GM21515 (cell line): ENCODE measurements at regions not wholly inside any gene's neighbourhood (a gene's known extent, or its start where the extent isn't known, plus 50 kb on each side); places are given as distances from the start of the nearest gene placed in this dataset.
"Not testable (repeated sequence)": the region's sequence is repeated elsewhere in the genome, so short reads cannot be mapped to it uniquely, and the experiment has no call there.

Experiments
- ATAC-seq: cut with Tn5 transposase; IDR thresholded peaks from one replicate; pipeline ENCODE4 v1.9.1; 2021; ENCODE audit not compliant: unreplicated experiment

DNA sequence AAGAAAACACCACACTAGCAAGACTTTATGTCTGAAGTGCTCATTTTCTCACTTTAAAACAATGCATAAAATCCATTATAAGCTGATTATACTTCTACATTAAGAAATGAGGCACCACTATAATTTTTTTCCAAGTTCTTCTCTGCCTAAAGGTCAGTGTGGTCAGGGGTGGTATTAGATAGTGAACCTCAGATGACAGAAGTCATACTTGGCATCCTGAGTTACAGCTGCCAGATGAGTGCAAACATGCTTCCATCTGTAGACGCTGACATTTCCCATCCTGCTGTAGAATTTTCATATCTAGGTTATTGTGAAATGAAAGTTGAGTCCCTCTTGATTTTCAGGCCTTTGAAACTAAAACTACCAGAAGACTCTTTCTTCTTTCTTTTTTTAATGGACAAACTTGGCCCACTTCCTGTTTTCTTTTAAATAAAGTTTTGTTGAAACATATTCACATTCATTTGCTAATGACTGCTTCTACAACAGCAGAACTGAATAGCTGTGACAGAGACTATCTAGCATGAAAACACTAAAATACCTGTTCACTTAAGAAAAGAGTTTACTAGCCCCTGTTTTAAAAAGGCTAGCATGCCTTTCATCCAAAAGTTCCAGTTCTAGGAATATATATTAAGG is 900.8 kb downstream of the XPNPEP1 start:
- ATAC-seq: no peak

DNA sequence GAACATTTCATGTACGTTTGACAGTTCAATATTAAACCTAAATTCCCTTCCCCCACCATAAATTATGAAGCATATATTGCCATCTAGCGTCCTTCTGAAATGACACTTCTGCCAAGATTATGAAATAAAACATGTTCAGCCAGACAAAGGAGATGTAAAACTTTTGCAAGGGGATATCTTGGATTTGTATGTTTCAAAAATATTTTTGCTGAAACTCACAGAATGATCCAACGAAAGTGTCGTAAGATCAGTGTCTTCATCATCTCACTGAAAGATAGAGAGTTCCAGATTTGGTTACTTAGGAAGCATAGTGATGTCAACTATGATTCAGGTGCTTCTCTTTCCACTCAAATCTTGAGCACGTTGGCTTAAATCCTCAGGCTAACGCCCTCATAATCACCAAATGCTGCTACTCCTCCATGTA is 904.3 kb downstream of the XPNPEP1 start:
- no peak for ATAC-seq

DNA sequence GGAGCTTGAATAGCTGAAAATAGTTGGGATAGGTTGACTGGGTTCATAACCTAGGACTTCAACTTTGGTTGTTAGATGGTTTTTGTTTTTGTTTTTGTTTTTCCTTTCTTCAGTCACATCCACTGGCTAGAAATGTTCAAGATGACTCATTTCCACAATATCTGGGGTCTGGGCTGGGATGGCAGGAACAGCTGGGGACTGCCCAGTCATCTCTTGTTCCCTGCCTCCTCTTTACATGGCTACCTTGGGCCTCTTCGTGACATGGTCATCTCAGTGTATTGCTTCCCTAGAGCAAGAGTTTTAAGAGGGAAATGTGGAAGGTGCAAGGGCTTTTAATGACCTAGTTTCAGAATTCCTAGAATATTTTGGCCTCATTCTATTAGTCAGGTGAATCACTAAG is 915.8 kb downstream of the XPNPEP1 start:
- no peak for ATAC-seq

GRCh38 chr10:108990441-108990840 is 932.9 kb downstream of the XPNPEP1 start:
- ATAC-seq: no peak

DNA sequence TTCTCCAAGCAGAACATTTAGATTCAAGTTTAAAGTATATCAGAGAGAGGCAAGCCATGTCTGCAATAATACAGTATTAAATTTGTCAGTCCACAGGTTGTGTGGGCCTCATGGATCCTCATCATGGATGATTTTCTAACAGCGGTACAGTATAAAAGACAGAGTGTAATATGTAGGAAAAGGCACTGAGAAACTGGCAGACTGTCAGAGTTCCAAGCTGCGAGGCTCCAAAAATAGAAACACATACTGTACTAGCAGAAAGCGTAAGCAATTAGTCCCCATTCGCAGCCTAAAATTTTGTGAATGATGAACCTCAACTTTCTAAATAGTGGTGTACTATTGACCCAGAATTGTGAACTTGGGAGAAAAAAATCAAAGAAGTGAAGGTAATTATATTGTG is 933.3 kb downstream of the XPNPEP1 start:
- ATAC-seq: no peak

- ATAC-seq: no peak
Observed at GRCh38 chr10:108982159-108982558, 941.2 kb downstream of the XPNPEP1 start.

GRCh38 chr10:108980869-108981268 is 942.4 kb downstream of the XPNPEP1 start:
- no peak for ATAC-seq

- ATAC-seq: no peak
Observed at GRCh38 chr10:108975459-108976058, 947.8 kb downstream of the XPNPEP1 start.

DNA sequence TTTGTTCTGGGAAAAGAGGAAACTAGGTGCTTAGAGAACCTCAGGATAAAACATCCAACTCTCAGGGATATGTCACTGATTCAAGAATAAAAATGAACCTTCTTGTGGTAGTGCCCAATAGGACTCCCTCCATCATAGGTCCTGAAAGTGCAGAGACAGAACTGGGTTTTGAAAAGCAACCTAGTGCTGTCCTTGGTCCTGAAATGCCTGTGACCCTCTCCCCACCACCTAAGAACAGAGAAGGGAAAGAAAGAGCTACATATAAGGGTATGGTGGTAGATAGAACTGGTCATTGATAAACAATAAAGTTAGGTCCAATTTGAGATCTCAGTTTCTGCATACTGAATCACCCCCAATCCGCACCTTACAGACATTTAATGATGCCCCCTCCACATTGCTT is 953.3 kb downstream of the XPNPEP1 start:
- no peak for ATAC-seq

GRCh38 chr10:108966411-108966810 is 956.9 kb downstream of the XPNPEP1 start:
- ATAC-seq: no peak

DNA sequence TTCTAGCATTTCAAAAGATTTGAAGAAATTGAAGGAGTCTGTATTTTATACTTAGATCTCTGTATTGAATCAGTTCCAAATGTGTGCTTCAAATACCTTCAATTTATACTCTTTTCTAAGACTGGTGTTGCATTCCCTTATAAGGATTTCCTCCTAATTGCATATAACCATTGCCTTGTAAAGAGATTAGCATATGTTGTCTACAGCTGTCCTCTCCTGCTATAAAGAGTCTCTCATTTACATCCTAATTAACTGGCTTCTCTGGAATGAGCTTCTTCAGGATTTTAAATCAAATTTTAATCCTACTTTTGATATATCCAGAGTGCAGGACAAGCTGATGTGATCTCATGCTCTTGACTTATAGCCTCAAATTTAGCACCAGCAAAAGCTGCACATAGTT is 957.3 kb downstream of the XPNPEP1 start:
- no peak for ATAC-seq

GRCh38 chr10:108962172-108962571 is 961.1 kb downstream of the XPNPEP1 start:
- ATAC-seq: no peak

DNA sequence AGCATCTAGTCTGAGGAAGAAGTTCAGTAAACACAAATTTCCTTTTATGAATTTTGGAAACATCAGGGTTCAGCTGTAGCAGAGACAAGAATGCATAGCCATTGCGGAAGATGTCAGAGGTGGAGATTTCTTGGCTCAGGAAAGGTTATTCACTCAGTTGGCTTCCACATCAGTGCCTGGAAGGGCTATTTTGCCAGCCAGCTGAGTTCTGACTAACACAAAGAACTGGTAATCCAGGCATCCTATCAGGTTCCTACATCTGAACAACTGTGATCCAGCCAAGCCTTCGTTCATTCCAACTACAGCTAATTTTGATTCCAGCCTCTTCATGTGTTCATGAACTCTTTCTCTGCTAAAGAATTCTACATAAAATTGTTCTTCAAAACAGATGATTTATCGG is 965.6 kb downstream of the XPNPEP1 start:
- ATAC-seq: no peak

GRCh38 chr10:108956149-108956548 is 967.2 kb downstream of the XPNPEP1 start:
- ATAC-seq: no peak

DNA sequence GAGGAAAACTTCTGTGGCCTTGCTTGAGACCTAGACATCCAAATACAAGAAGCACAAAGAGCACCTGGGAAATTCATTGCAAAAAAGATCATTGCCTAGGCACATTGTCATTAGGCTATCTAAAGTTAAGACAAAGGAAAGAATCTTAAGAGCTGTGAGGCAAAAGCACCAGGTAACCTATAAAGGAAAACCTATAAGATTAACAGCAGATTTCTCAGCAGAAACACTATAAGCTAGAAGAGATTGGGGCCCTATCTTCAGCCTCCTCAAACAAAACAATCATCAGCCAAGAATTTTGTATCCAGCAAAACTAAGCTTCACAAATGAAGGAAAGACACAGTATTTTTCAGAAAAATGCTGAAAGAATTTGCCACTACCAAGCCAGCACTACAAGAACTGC is 1003.3 kb downstream of the XPNPEP1 start:
- ATAC-seq: not testable (repeated sequence)

DNA sequence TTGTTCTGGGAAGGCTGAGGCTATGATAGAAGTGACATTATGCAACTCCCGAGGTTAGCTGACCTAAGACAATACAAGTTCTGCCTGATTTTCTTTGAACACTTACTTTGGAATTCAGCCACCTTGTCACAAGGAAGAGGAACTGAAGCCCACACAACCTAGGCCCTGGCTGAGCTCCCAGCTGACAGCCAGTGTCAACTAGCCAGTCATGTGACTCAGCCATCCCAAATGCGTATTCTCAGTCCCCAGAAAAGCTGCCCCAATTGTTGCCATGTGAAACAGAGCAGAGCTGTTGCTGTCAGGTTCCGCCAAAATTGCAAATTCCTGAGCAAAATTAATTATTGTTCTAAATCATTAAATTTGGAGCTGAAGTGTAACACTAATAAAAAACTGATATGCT is 1010.0 kb downstream of the XPNPEP1 start:
- no peak for ATAC-seq

GRCh38 chr10:108911814-108912541 is 1011.3 kb downstream of the XPNPEP1 start:
- ATAC-seq: no peak

- no peak for ATAC-seq
Observed at GRCh38 chr10:108908096-108908495, 1015.2 kb downstream of the XPNPEP1 start.

GRCh38 chr10:108905821-108906220 is 1017.5 kb downstream of the XPNPEP1 start:
- no peak for ATAC-seq

DNA sequence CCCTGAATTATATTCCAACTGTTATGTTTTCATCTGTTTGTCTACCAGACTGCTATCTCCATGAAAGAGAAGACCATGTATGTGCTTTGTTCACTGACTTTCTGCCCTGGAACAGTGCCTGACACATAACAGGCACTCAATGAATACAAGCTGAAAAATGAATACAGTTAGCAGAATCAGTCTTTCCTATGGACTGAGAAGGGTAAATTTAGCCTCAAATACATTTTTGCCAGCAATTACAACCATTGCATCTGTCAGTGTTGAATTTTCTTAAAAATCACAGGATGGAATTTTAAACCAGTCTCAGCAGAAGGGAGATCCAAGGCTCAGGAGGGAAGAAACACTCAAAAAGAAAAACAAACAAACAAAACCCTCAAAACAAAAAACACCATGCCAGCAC is 1018.1 kb downstream of the XPNPEP1 start:
- no peak for ATAC-seq

DNA sequence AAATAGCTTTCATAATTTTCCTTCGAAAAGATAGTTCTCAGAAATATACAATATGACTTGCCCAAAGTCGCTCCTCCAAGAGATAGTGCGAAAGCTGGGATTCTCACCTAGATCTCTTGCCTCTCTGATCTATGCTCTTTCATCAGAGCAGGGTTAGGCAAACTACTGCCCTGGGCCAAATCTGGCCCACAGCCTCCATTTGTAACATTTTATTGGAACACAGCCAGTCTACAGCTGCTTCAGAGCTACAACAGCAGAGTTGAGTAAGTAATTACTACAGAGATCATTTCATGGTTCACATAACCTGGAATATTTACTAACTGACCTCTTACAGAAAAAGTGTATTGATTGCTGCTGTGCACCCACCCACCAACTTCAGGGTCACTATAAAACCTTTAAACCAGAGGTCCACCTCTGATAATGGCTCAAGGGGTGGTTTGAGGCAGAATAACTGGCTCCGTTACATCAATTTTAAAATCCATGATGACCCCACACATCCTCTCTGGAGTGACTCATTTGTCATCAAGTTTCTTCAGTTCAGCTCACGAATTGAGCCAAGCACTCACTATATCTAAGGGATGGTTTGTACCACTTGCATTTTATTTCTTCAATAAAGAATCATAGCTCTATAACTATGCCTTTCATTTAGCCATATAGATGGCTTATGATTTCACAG is 1019.0 kb downstream of the XPNPEP1 start:
- ATAC-seq: no peak
